GM18505 (cell line): ENCODE measurements at regions not wholly inside any gene's neighbourhood (a gene's known extent, or its start where the extent isn't known, plus 50 kb on each side); places are given as distances from the start of the nearest gene placed in this dataset.

ENCODE experiments used
- ATAC-seq: cut with Tn5 transposase; IDR thresholded peaks from one replicate; pipeline ENCODE4 v1.9.1; 2021; ENCODE audit not compliant: unreplicated experiment
- POLR2A ChIP-seq: IDR thresholded peaks from 4 replicates; pipeline ENCODE4 v1.6.1; 2011; ENCODE audit warnings: borderline replicate concordance; ENCODE audit not compliant: insufficient read depth, insufficient read length; ENCODE audit errors: extremely low read depth

DNA sequence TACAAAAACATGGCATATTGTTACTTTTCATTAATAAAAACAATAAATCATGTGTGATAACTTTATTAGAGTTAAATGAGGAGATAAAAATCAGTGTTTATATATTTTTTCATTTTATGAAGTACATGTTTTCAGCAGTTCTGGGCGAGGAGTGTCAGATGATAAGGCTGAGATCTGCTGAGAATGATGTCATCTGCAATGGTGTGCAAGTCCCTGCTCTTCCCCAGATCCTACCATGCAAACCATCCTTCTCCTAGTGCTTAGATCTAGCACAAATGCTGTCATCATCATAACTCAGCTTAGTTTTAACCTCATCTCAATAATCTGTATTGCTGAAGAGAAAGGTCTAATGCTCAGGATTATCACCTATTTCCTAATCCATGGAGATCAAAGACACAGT is 214.4 kb upstream of the DAB1 start:
- ATAC-seq, result no peak
- no peak for TF ChIP-seq POLR2A

GRCh38 chr1:57637155-57637554 is 213.3 kb upstream of the DAB1 start:
- TF ChIP-seq POLR2A, result no peak
- ATAC-seq, result no peak

GRCh38 chr1:57633881-57634280 is 210.0 kb upstream of the DAB1 start:
- TF ChIP-seq POLR2A, result no peak
- ATAC-seq, result no peak

DNA sequence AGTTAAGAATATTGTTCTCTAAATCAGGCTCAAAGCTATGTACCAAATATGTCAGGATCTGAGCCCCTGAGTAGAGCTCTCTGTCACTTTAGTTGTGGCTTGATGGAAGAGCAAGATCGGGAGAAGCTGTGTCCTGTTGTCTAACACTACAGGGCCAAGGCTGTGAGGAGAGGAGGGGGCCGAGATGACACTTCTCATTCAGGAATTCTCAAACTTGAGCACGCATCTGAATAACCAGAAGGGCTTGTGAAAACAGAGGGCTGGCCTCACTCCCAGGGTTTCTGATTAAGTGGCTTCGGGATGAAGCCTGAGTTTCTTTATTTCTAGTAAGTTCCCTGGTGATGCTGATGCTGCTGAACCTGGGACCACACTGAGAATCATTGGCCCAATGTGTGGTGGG is 209.2 kb upstream of the DAB1 start:
- no peak for ATAC-seq
- TF ChIP-seq POLR2A, result no peak

DNA sequence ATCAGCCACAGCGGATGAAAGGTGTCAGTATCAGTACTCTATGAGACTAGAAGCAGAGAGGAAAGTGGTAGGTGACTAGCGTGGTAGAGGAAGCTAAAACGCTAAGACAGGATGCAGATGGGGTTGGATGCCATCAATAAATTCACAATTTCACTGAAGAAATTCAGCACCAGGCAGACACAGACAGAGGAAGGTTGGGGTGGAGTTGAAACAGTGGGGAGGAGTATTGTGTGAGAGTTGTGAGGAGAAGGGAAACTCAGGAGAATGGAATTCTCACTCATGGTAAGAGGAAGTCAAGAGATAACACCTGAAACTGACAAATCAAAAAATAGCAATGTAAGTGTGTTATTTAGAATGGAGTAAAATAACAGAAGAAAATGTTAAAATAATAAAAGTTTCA is 208.5 kb upstream of the DAB1 start:
- ATAC-seq, result no peak
- no peak for TF ChIP-seq POLR2A

- TF ChIP-seq POLR2A, result no peak
- no peak for ATAC-seq
These were observed 203.8 kb upstream of the DAB1 start for GRCh38 chr1:57627612-57628011.

GRCh38 chr1:57623791-57624538 is 200.1 kb upstream of the DAB1 start:
- no peak for ATAC-seq
- no peak for TF ChIP-seq POLR2A

DNA sequence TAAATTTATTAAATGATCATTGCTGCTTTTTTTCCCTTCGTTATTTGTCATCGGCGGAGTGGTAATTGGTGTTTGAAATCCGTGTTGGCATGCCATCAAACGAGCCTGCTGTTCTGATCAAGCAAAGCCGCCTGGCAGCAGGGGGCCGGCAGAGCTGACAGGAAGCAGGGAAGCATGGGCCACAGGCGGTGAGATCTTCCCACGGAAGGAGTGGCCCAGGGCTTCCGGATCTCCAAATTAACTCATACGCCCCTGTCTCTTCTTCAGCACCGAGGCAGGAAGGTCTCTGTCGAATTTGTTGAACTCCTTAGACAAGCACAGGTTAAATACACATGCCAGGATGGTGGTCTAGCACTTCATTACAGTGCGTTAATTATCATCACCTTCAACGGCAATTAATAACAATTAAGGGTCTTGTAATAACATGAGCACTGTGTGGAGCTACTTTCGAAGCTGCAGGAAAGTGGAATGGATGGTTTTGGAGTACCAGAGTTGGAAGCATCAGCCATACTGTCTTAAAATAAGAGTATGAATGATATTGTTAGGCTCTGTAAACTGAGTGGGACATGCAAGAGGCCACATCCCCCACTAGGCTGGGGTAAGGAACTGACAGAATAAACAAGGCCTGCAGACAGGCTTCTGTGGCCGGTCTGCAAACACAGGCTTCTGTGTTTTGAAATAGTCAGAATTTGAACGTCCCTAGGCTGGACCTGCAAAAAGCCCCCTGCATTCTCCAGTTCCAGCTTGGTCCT is 199.4 kb upstream of the DAB1 start:
- TF ChIP-seq POLR2A, result no peak
- no peak for ATAC-seq

- no peak for TF ChIP-seq POLR2A
These were observed 197.9 kb upstream of the DAB1 start for GRCh38 chr1:57621776-57622175.

DNA sequence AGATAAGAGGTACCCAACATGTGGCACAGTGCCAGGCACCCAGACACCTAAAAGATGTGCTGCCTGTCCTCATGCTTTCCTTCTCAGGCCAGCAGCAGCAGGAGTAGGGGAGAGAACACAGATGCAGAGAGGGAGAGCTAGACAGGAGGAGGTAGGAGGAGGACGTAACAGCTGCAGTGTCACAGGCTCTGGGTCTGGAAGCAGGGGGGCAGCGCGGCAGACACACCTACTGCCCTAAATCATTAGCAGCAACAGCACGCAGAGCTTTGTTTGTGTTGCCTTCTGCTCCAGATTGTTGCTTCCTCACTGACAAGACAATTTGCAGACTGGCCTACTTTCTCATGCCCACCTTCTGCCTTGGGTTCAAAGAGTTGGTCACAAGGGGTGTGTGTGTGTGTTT is 196.7 kb upstream of the DAB1 start:
- TF ChIP-seq POLR2A, result no peak
- ATAC-seq, result no peak

More at GRCh38 chr1:57621776-57622175, 197.9 kb upstream of the DAB1 start:
- no peak for ATAC-seq

- no peak for ATAC-seq
- no peak for TF ChIP-seq POLR2A
These were observed 193.1 kb upstream of the DAB1 start for GRCh38 chr1:57616921-57617320.

- no peak for TF ChIP-seq POLR2A
- ATAC-seq, result no peak
These were observed 192.1 kb upstream of the DAB1 start for GRCh38 chr1:57615956-57616355.

GRCh38 chr1:57612833-57613232 is 189.0 kb upstream of the DAB1 start:
- TF ChIP-seq POLR2A, result no peak
- no peak for ATAC-seq

DNA sequence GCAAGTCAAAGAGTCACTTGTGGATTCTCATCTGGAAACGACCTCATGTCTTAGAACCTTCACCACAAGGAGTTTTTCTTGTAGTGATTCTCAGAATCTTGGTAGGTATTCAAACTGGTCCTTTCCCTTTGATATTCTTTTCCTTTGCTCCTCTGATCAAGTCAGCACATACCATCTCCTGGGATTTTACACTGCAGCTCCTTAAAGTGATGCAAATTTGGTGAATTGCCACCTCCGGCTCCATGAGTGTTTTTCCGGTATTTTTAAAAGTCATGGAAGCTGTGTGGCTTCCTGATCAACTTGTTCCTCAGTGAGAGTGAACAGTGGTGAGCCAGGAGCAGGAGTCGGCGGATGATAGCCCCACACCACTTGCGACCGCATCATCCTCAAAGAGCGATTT is 182.1 kb upstream of the DAB1 start:
- ATAC-seq, result no peak
- no peak for TF ChIP-seq POLR2A
